CD4-positive, alpha-beta memory T cell (primary cell): ENCODE measurements at regions not wholly inside any gene's neighbourhood (a gene's known extent, or its start where the extent isn't known, plus 50 kb on each side); places are given as distances from the start of the nearest gene placed in this dataset.

Source experiments
- CTCF ChIA-PET: fragments of 350-600 bp; sonication (Branson Sonifier 250); formaldehyde crosslinking; loops from one replicate; lab custom pipeline; 2021; ENCODE audit warnings: inconsistent platforms; ENCODE audit not compliant: partially characterized antibody; lab: Charles Lee
- POLR2A ChIA-PET: fragments of 350-600 bp; sonication (Branson Sonifier 250); formaldehyde crosslinking; loops from one replicate; lab custom pipeline; 2021; ENCODE audit not compliant: partially characterized antibody; lab: Charles Lee
- DNase-seq, 5 donors: peaks; one replicate each; pipeline versions ENCODE4 v3.0.0 to v3.0.0-alpha.2; 2020 to 2022; ENCODE audit warnings: mixed read lengths in 1 of 5
- H3K27ac ChIP-seq: one replicate; pipeline ENCODE4 v1.7.0; 2013; ENCODE audit warnings: low read depth, low read length
- H3K27me3 ChIP-seq: 2 replicates; pipeline ENCODE4 v1.7.0; 2013; ENCODE audit warnings: mild to moderate bottlenecking, low read length, moderate library complexity; ENCODE audit not compliant: insufficient read depth
- H3K36me3 ChIP-seq: 2 replicates; pipeline ENCODE4 v1.7.0; 2013; ENCODE audit warnings: mild to moderate bottlenecking, low read length, moderate library complexity; ENCODE audit not compliant: insufficient read depth
- H3K4me1 ChIP-seq: 2 replicates; pipeline ENCODE4 v1.7.0; 2013; ENCODE audit warnings: mild to moderate bottlenecking, low read length, moderate library complexity; ENCODE audit not compliant: insufficient read depth
- H3K4me3 ChIP-seq, 2 donors: one replicate each; pipeline ENCODE4 v1.7.0; 2013; ENCODE audit warnings: low read length in 2 of 2, mild to moderate bottlenecking in 1 of 2
- H3K9me3 ChIP-seq, 2 donors: one replicate each; pipeline ENCODE4 v1.7.0; 2013; ENCODE audit warnings: low read length in 2 of 2, control low read depth in 1 of 2; ENCODE audit not compliant: control insufficient read depth in 1 of 2
- H3K27ac Mint-ChIP-seq, 7 donors: one replicate each; pipeline ENCODE4 v1.8.0; 2020 to 2021; ENCODE audit warnings: mixed read lengths in 7 of 7, mild to moderate bottlenecking in 6 of 7, inconsistent platforms in 3 of 7, moderate library complexity in 3 of 7
- H3K27me3 Mint-ChIP-seq, 2 donors: one replicate each; pipeline ENCODE4 v1.8.0; 2020 to 2021; ENCODE audit warnings: mixed read lengths in 2 of 2
- H3K36me3 Mint-ChIP-seq, 2 donors: one replicate each; pipeline ENCODE4 v1.8.0; 2020 to 2021; ENCODE audit warnings: mixed read lengths in 2 of 2, inconsistent platforms in 1 of 2, mild to moderate bottlenecking in 1 of 2
- H3K4me1 Mint-ChIP-seq, 4 donors: one replicate each; pipeline ENCODE4 v1.8.0; 2020 to 2021; ENCODE audit warnings: mixed read lengths in 4 of 4, mild to moderate bottlenecking in 1 of 4
- H3K4me3 Mint-ChIP-seq, 8 donors: one replicate each; pipeline ENCODE4 v1.8.0; 2020 to 2021; ENCODE audit warnings: mixed read lengths in 8 of 8, mild to moderate bottlenecking in 7 of 8, moderate library complexity in 6 of 8, inconsistent platforms in 3 of 8
- H3K9me3 Mint-ChIP-seq, 8 donors: one replicate each; pipeline ENCODE4 v1.8.0; 2020 to 2021; ENCODE audit warnings: mixed read lengths in 8 of 8, mild to moderate bottlenecking in 5 of 8, inconsistent platforms in 3 of 8, moderate library complexity in 1 of 8
- intact Hi-C: fragments of 100-400 bp; cut with micrococcal nuclease; formaldehyde crosslinking; loops from one replicate; pipeline ENCODE4 v1.15.1; 2023

GRCh38 chr2:777051-777450 lies 99.8 kb upstream of the TMEM18 start:
- no peaks in the 10 kb centered on the region for H3K4me1 Mint-ChIP-seq
- no peaks in the 10 kb centered on the region for H3K36me3 Mint-ChIP-seq
- Histone ChIP-seq H3K27ac (no peak overlapping the region), H3K27me3 (peaks cover 4% of the 10 kb centered on the region), H3K4me3 (no peak overlapping the region), H3K36me3 (no peaks in the 10 kb centered on the region), H3K9me3 (no peaks in the 10 kb centered on the region), H3K4me1 (no peaks in the 10 kb centered on the region)
- no peak for DNase-seq
- no peaks in the 10 kb centered on the region for H3K9me3 Mint-ChIP-seq
- no peak overlapping the region for H3K4me3 Mint-ChIP-seq
- H3K27me3 Mint-ChIP-seq: peaks cover 9 to 15% of the 10 kb centered on the region in 2 donors
- ChIA-PET CTCF (no interaction called here), POLR2A (no interaction called here)
- H3K27ac Mint-ChIP-seq: no peak overlapping the region
- intact Hi-C loops: no loop called here

GRCh38 chr2:776487-776886 lies 99.3 kb upstream of the TMEM18 start:
- H3K4me1 ChIP-seq: no peaks in the 10 kb centered on the region
- H3K27me3 Mint-ChIP-seq: peaks cover 9 to 12% of the 10 kb centered on the region in 2 donors
- H3K4me3 Mint-ChIP-seq: no peak overlapping the region
- no peaks in the 10 kb centered on the region for H3K9me3 ChIP-seq
- H3K9me3 Mint-ChIP-seq: no peaks in the 10 kb centered on the region
- H3K36me3 Mint-ChIP-seq: no peaks in the 10 kb centered on the region
- POLR2A ChIA-PET: no interaction called here
- no peak for DNase-seq
- H3K27ac ChIP-seq: no peak overlapping the region
- peaks cover 4% of the 10 kb centered on the region for H3K27me3 ChIP-seq
- H3K36me3 ChIP-seq: no peaks in the 10 kb centered on the region
- no peak overlapping the region for H3K27ac Mint-ChIP-seq
- CTCF ChIA-PET: no interaction called here
- intact Hi-C loops: no loop called here
- H3K4me3 ChIP-seq: no peak overlapping the region
- no peaks in the 10 kb centered on the region for H3K4me1 Mint-ChIP-seq

GRCh38 chr2:776038-776437 lies 98.8 kb upstream of the TMEM18 start:
- H3K27ac ChIP-seq: no peak overlapping the region
- intact Hi-C loops: no loop called here

GRCh38 chr2:774436-774835 lies 97.2 kb upstream of the TMEM18 start:
- no peak for DNase-seq
- Mint-ChIP-seq H3K4me1 (peaks cover 0 to 2% (median under 1%) of the 10 kb centered on the region in 4 donors), H3K27ac (no peak overlapping the region), H3K36me3 (no peaks in the 10 kb centered on the region), H3K4me3 (no peak overlapping the region), H3K27me3 (peaks cover 6% of the 10 kb centered on the region in 2 donors), H3K9me3 (no peaks in the 10 kb centered on the region)
- Histone ChIP-seq H3K27ac (no peak overlapping the region), H3K36me3 (no peaks in the 10 kb centered on the region), H3K4me1 (no peaks in the 10 kb centered on the region), H3K9me3 (no peaks in the 10 kb centered on the region), H3K27me3 (peaks cover 4% of the 10 kb centered on the region), H3K4me3 (no peak overlapping the region)
- intact Hi-C loops: no loop called here
- ChIA-PET CTCF (no interaction called here), POLR2A (no interaction called here)

More at GRCh38 chr2:776038-776437, 98.8 kb upstream of the TMEM18 start:
- Histone ChIP-seq H3K4me3 (no peak overlapping the region), H3K36me3 (no peaks in the 10 kb centered on the region), H3K9me3 (no peaks in the 10 kb centered on the region), H3K4me1 (no peaks in the 10 kb centered on the region), H3K27me3 (peaks cover 4% of the 10 kb centered on the region)
- ChIA-PET POLR2A (no interaction called here), CTCF (interaction anchor here (0.7 kb wide), 1 partner anchor 17 kb away, joined by 3 read pairs; no protein-coding TSS in a partner anchor)
- H3K9me3 Mint-ChIP-seq: no peaks in the 10 kb centered on the region
- no peak overlapping the region for H3K27ac Mint-ChIP-seq
- no peak overlapping the region for H3K4me3 Mint-ChIP-seq
- H3K4me1 Mint-ChIP-seq: no peaks in the 10 kb centered on the region
- H3K27me3 Mint-ChIP-seq: peaks cover 9 to 10% of the 10 kb centered on the region in 2 donors
- DNase-seq: no peak
- H3K36me3 Mint-ChIP-seq: no peaks in the 10 kb centered on the region

- ChIA-PET POLR2A (no interaction called here), CTCF (no interaction called here)
- no peaks in the 10 kb centered on the region for H3K36me3 Mint-ChIP-seq
- H3K4me3 Mint-ChIP-seq: no peak overlapping the region
- H3K4me1 Mint-ChIP-seq: peaks cover 0 to 2% (median under 1%) of the 10 kb centered on the region in 4 donors
- no peaks in the 10 kb centered on the region for H3K4me1 ChIP-seq
- no peak overlapping the region for H3K4me3 ChIP-seq
- no peaks in the 10 kb centered on the region for H3K9me3 ChIP-seq
- H3K9me3 Mint-ChIP-seq: no peaks in the 10 kb centered on the region
- no peaks in the 10 kb centered on the region for H3K27me3 ChIP-seq
- H3K27me3 Mint-ChIP-seq: peaks cover 6% of the 10 kb centered on the region in 2 donors
- no peaks in the 10 kb centered on the region for H3K36me3 ChIP-seq
- H3K27ac ChIP-seq: no peak overlapping the region
- DNase-seq: no peak
- intact Hi-C loops: no loop called here
- H3K27ac Mint-ChIP-seq: no peak overlapping the region
These were observed 96.3 kb upstream of the TMEM18 start for GRCh38 chr2:773256-774160.

GRCh38 chr2:771538-771937 lies 94.3 kb upstream of the TMEM18 start:
- CTCF ChIA-PET: no interaction called here

GRCh38 chr2:770776-771175 lies 93.6 kb upstream of the TMEM18 start:
- CTCF ChIA-PET: no interaction called here
- no peak overlapping the region for H3K27ac Mint-ChIP-seq

More at GRCh38 chr2:771538-771937, 94.3 kb upstream of the TMEM18 start:
- POLR2A ChIA-PET: no interaction called here
- intact Hi-C loops: no loop called here
- peaks cover 6% of the 10 kb centered on the region in 2 donors for H3K27me3 Mint-ChIP-seq
- peaks cover 5 to 9% (median 8%) of the 10 kb centered on the region in 4 donors for H3K4me1 Mint-ChIP-seq
- no peak overlapping the region for H3K27ac Mint-ChIP-seq
- Histone ChIP-seq H3K9me3 (no peaks in the 10 kb centered on the region), H3K27me3 (no peaks in the 10 kb centered on the region), H3K36me3 (no peaks in the 10 kb centered on the region), H3K4me3 (no peak overlapping the region), H3K4me1 (no peaks in the 10 kb centered on the region), H3K27ac (no peak overlapping the region)
- no peak overlapping the region for H3K4me3 Mint-ChIP-seq
- no peak for DNase-seq
- H3K9me3 Mint-ChIP-seq: no peaks in the 10 kb centered on the region
- no peaks in the 10 kb centered on the region for H3K36me3 Mint-ChIP-seq

More at GRCh38 chr2:770776-771175, 93.6 kb upstream of the TMEM18 start:
- Mint-ChIP-seq H3K4me1 (peaks cover 6 to 12% (median 8%) of the 10 kb centered on the region in 4 donors), H3K27me3 (peaks cover 4 to 6% of the 10 kb centered on the region in 2 donors), H3K9me3 (no peaks in the 10 kb centered on the region), H3K36me3 (no peaks in the 10 kb centered on the region), H3K4me3 (no peak overlapping the region)
- Histone ChIP-seq H3K4me3 (no peak overlapping the region), H3K36me3 (no peaks in the 10 kb centered on the region), H3K27me3 (no peaks in the 10 kb centered on the region), H3K27ac (no peak overlapping the region), H3K9me3 (no peaks in the 10 kb centered on the region), H3K4me1 (no peaks in the 10 kb centered on the region)
- intact Hi-C loops: no loop called here
- DNase-seq: no peak
- POLR2A ChIA-PET: no interaction called here
